ENCODE measurements at regions not wholly inside any gene's neighbourhood (a gene's known extent, or its start where the extent isn't known, plus 50 kb on each side); places are given as distances from the start of the nearest gene placed in this dataset.
"Not testable (repeated sequence)": the region's sequence is repeated elsewhere in the genome, so short reads cannot be mapped to it uniquely, and the experiment has no call there.

DNA sequence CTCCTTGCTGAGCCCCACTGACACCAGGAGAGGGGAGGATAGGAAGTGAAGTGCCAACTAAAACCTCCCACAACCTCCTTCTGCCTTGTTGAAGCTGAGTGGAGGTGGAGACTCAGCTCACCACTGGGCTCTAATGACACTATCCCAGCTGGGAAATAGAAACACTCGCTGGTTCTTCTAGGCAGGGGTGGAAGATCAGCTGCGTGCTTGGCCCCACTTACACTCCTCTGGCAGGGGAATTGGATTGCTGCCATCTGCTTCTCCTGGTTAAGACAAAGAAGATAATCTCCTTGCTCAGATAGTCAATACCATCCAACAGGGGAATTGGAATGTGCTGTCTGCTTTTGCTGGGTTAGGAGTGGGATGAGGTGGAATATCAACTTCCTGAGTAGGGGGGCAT is 392.5 kb downstream of the ZNF674 start:
- DNase-seq = no peak

DNA sequence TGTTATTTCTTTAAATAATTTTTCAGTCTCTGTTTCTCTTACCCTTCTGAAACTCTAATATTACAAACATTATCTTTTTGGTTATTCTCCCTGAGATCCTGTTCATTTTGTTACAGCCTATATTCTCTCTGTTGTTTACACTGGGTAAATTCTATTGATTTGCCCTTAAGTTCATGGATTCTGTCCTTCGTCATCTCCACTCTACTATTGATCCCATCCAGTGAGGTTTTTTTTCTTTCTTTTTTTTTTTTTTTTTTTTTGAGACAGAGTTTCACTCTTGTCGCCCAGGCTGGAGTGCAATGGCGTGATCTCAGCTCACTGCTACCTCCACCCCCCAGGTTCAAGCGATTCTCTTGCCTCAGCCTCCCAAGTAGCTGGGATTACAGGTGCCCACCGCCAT is 393.9 kb downstream of the ZNF674 start:
- DNase-seq = not testable (repeated sequence)

DNA sequence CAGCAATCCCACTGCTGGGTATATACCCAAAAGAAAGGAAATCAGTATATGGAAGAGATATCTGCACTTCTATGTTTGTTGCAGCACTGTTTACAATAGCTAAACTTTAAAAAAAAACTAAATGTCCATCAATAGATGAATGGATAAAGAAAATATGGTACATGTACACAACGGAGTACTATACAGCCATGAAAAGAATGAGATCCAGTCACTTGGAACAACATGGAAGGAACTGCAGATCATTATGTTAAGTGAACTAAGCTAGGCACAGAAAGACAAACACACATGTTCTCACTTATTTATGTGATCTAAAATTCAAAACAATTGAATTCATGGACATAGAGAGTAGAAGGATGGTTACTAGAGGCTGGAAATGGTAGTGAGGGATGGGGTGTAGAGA is 400.7 kb downstream of the ZNF674 start:
- DNase-seq = no peak

DNA sequence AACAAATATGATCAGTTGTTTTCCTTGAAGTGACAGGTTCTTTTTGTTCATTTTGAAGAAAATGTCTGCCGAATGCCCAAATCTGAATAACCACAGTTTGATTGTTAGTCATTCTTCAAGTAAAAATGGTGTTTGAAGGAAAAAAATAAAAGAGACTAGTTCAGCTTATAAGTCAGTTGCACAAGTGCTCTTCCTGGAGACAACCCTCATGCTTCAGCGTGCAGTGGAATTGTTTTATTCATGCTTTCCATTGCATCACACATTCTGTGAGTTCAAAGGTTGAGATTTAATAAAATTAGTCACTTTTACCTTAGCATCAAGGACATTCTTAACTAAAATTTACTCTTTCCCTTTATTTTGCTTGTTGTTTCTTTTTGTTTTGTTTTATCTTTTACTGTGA is 404.9 kb downstream of the ZNF674 start:
- DNase-seq = no peak

DNA sequence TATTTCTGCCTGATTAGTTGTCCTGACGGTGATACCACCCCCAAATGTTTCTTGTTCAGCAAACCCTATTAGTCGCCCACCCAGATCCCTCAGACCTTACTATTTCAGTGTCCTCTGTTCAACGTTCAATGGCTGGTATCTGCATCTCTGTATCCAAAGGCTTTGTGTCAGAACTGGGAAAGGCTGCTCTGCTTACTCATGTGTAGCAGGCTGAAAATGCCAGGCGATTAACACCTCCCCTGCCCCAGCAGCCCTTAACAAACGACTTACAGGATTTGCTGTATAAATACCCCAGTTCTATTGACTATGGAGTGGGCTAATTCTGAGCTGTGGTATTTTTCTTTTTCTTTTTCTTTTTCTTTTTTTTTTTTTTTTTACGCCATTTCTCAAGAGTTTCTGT is 415.0 kb downstream of the ZNF674 start:
- no peak for DNase-seq

DNA sequence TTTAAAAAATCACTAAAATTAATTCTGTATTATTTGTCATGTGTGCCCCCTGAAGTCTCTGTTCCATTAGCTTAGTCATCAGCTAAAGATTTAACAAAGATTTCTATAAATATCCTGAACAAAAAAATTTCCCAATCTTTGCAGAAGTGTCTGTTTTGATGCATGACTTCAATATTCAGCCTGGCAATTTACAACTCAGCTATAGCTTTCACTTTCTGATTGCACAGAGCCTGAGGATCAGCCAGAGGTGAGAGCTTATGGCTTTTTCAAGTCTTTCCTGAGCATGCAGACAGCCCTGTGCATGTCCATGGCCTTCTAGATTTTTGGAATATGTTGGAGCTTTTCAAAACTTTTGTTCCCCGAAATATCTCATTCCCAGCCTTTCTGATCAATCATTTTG is 420.1 kb downstream of the ZNF674 start:
- DNase-seq = no peak

DNA sequence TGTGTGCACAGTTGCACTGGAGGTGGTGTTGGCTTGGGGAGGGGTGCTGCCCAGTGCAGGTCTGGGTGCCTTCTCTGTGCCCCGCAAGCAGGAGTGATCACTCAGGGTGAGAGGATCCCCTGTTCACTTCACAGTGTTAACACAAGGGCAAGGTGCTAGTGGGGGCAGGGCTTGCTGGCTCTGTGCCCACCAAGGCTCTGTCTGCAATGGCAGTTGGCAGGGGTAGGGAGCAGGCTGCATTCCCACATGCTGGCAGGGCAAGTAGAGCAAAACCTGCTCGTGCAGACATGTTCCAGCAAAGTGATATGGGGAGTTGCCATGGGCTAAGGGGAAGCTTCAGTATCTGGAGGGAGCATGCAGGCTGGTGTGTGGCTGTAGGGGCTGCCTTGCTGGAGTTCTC is 428.0 kb downstream of the ZNF674 start:
- DNase-seq = no peak

DNA sequence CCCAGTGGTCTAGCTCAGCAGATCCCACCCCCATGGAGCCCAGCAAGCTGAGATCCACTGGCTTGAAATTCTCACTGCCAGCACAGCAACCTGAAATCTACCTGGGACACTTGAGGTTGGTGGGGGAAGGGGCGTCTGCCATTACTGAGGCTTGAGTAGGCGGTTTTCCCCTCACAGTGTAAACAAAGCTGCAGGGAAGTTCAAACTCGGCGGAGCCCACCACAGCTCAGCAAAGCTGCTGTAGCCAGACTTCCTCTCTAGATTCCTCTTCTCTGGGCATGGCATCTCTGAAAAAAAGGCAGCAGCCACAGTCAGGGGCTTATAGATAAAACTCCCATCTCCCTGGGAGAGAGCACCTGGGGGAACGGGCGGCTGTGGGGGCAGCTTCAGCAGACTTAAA is 457.9 kb downstream of the ZNF674 start:
- DNase-seq = not testable (repeated sequence)

DNA sequence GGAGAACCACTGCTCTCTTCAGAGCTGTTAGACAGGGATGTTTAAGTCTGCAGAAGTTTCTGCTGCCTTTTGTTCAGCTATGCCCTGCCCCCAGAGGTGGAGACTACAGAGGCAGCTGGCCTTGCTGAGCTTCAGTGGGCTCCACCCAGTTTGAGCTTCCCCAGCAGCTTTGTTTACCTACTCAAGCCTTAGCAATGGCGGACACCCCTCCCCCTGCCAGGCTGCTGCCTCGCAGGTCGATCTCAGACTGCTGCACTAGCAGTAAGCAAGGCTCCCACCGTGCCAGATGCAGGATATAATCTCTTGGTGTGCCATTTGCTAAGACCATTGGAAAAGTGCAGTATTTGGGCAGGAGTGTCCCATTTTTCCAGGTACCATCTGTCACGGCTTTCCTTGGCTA is 465.1 kb downstream of the ZNF674 start:
- not testable (repeated sequence) for DNase-seq

DNA sequence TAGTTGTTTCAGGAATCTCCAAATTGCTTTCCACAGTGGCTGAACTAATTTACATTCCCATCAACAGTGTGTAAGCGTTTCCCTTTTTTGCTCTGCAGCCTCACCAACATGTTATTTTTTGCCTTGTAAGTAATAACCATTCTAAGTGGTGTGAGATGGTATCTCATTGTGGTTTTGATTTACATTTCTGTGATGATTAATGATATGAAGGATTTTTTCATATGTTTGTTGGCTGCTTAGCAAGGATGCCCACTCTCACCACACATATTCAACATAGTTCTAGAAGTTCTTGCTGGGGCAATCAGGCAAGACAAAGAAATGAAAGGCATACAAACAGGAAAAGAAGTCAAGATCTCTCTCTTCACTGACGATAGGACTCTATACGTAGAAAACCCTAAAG is 472.4 kb downstream of the ZNF674 start:
- DNase-seq = no peak

DNA sequence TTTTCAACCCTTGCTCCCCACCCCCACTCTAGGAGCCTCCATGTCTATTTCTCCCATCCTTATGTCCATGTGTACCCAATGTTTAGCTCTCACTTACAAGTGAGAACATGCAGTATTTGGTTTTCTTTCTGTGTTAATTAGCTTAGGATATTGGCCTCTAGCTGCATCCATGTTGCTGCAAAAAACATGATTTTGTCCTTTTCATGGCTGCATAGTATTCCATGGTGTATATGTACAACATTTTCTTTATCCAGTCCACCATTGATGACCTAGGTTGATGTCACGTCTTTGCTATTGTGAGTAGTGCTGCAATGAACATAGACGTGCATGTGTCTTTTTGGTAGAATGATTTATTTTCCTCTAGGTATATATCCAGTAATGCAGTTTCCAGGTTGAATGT is 472.8 kb downstream of the ZNF674 start:
- no peak for DNase-seq

DNA sequence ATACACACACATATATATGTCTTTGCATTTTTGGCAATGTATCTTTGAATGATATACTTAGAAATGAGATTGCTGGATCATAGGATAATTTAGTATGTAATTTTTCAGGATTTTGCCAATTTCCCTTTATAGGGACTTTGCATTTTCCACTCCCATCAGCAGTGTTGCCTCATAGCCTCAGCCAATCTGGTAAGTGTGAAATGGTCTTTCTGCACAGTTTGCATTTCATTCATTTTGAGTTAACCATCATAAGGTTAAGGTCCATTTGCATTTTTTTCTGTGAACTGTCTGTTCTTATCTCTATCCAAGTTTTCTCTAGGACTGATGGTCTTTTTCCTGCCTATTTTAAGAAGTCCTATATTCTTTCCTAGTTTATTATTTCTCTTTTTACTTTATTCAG is 474.8 kb downstream of the ZNF674 start:
- no peak for DNase-seq

DNA sequence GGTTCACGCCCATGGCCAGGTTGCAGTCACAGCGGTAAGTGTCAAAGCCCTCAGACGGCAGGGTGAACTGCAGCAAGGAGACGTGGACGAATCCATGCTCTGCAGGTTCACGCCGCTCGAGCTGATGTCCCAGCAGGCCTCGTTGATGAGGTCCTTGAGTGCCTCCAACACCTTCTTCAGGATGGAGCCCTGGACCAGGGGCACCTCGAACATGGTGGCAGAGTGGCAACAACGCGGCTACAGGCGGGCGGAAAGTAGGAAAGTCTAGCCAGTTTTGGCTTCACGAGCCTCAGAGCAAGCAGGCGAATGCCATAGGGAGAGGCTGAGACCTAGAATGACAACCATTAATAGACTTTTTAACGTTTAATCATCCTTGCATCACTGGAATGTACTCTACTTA is 485.9 kb downstream of the ZNF674 start:
- DNase-seq = no peak

DNA sequence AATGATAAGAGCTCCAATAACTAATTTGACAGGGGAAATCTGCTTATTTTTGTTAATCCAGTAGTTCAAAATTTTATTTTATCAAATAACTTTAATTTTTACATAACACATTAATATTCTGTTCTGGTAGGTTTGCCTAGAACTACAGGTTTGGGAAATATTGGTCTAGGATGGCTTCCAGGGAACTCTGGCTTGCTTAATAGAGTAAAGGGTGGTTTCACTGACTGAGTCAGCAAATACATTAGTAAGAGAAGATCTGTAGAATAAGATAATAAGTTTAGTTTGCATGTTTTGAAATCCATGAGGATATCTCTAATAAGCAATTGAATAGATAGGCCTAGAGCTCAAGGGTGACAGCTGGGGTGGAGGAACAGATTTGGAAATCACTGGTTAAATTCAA is 500.7 kb downstream of the ZNF674 start:
- DNase-seq = no peak

DNA sequence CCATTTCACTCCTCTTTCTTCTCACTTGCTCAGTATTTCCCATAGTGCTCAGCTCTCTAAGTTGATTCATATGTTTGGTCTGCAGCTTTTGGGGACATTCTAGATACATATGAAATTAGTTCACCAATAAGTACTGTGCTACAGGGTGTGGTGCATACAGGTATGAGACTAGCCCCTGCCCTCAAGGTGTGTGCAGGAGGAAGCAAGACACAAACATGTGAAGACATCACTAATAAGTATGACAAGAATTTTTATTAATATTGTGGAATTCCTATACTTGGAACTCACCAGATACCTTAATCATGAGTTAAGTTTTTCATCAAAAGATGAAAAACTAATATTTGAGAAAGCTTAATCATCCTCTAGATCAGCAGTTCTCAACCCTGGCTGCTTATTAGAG is 505.2 kb downstream of the ZNF674 start:
- no peak for DNase-seq

DNA sequence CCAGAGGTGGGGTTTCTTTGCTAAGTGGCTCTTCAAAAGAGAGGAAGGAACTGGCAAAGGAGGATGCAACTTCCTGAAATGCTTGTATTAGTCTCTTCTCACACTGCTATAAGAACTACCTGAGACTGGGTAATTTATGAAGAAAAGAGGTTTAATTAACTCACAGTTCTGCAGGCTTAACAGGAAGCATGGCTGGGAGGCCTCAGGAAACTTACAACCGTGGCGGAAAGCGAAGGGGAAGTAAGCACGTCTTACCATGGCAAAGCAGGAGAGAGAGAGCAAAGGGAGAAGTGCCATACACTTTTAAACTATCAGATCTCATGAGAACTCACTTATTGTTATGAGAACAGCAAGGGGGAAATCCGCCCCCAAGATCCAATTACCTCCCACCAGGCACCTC is 505.7 kb downstream of the ZNF674 start:
- DNase-seq = no peak

DNA sequence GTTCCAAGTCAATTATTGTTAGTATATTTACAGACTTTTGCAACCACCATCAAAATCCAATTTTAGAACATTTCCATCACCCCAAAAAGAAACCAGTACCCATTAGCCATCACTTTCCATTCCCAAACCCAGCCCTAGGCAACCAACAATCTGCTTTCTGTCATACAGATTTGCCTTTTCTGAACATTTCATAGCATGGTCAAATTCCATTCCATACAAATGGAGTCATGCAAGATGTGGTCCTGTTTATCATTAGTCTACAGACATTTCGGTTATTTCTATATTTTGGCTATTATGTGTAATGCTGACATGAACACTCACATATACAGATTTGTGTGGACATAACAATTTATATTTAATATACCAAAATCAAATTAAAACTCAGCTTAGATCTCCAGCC is 508.7 kb downstream of the ZNF674 start:
- no peak for DNase-seq

DNA sequence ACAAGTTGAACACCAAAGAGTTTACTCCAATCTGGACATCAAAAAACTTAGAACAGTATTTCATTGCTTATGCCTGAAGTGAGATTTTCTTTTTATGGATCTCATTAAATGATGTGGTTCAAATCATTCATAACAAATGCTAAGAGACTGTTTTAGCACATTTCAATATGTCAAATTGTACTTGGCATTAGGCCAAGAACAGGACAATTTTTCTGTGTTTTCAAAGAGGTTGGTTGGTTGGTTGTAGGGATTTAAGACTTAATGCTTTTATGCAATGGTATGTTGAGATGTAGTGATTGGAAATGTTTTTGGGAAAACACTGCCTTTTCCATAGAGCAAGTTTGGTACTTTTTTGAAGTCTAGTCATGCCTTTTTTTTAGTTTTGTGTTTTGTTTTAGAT is 510.4 kb downstream of the ZNF674 start:
- no peak for DNase-seq

DNA sequence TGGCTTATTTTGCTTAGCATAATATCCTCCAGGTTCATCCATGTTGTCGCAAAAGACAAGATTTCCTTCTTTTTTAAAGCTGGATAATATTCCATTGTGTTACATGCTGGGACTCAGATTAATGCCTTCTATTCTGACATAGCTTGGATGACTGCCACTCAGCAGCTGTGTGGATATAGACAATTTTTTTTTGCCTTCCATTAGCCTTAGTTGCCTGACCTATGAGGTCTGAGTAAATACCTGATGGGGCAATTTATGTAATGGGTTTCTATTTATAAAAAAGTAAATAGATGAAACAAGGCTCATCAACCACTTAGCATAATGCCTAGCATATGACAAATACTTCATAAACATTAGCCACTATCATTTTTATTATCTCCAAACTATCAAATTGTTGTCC is 515.4 kb downstream of the ZNF674 start:
- no peak for DNase-seq

DNA sequence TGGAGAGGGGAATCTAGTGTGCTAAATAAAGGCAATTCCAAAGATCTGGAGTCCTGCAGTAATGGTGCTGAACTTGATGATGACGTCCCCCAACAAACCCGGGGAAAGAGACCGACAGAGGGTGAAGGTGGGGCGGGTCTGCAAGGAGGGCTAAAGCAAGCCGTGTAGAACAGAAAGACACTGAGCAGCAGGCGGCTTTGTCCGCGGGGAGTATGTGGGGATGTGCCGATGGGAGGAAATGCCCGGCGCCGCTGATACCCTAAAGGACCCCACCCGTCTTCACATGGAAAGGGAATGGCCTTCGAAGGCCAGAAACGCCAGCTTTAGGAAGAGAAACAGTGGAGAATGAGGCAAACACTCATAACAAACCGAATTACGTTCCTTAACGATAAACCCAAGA is 528.9 kb downstream of the ZNF674 start:
- no peak for DNase-seq

DNA sequence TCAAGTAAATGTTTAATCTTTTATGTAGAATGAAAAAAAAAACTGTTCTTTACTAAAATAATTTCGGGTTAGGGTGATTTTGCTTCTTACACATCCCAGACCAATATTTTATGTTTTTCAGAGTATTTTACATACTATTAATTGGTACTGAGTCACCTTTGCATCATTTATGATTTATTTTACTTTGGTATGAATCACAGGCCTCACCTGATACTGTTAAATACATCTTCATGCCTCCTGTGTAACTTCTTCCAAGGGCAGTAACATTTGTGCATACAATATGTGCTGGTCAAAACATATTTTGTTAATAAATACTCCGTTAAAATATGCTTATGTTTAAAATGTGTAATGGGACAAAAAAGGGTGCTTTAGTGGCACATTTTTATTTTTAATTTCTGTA is 529.6 kb downstream of the ZNF674 start:
- no peak for DNase-seq

DNA sequence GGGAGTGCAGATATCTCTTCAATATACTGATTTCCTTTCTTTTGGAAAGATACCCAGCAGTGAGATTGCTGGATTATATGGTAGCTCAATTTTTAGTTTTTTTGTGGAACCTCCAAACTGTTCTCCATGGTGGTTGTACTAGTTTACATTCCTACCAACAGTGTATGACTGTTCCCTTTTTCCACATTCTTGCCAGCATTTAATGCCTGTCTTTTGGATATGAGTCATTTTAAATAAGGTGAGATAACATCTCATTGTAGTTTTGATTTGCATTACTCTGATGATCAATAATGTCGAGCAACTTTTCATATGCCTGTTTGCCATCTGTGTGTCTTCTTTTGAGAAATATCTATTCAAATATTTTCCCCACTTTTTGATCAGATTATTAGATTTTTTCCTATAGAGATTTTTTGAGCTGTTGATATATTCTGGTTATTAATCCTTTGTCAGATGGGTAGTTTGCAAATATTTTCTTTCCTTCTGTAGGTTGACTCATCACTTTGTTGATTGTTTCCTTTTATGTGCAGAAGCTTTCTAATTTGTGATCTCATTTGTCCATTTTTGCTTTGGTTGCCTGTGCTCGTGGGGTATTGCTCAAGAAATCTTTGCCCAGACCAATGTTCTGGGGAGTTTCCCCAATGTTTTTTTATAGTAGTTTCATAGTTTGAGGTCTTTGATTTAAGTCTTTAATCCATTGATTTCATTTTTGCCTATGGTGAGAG is 552.7 kb downstream of the ZNF674 start:
- DNase-seq = no peak

DNA sequence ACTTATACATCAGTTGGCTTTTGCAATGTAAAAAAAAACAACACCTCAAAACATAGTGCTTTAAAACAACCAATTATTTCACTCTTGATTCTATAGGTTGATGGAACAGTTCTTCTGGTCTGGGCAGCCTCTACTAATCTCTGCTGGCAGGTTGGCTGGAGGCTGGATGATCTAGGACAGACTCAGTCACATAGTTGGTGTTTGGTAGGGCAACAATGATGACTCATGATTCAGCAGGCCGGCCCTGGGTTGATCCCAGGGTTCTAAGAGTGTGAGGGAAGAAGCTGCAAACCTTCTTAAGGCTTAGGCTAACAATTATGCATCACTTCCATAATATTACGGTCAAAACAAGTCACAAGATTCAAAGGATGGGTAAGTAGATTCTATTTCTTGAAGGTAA is 558.2 kb downstream of the ZNF674 start:
- DNase-seq = no peak

DNA sequence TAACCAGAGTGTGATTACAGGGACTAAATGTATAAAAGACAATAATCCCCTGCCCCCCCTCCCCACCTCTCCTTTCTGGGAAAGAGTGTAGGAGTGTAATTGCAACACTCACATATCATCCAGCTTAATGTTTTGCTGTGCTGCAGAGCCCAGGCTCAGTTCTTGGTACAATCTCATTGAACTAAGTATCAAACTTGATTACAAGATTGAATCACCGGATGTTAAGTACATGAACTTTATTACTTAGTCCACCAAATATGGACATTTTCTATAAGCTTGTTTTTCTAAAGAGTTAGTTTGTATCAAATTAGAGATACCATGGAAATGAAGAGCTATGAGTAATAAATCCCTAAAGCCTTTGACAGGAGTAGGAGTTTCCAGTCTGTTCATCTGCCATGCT is 559.1 kb downstream of the ZNF674 start:
- DNase-seq = no peak

DNA sequence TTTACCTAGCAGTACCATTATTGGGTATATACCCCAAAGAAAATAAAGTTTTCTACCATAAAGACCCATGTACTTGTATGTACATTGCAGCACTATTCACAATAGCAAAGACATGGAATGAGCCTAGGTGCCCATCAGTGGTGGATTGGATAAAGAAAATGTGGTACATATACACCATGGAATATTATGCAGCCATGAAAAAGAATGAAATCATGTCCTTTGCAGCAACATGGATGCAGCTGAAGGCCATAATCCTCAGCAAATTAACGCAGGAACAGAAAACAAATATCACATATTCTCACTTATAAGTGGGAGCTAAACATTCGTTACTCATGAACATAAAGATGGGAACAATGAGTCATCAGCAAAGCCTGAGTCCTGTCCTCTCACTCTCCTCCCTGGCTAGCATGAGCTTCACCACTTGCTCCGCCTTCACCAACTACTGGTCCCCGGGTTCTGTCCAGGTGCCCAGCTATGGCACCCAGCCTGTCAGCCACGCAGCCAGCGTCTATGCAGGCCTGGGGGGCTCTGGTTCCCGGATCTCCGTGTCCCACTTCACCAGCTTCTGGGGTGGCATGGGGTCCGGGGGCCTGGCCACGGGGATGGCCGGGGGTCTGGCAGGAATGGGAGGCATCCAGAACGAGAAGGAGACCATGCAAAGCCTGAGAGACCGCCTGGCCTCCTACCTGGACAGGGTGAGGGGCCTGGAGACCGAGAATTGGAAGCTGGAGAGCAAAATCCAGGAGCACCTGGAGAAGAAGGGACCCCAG is 562.1 kb downstream of the ZNF674 start:
- DNase-seq = not testable (repeated sequence)
